ENCODE measurements at regions not wholly inside any gene's neighbourhood (a gene's known extent, or its start where the extent isn't known, plus 50 kb on each side); places are given as distances from the start of the nearest gene placed in this dataset.

GRCh38 chr10:24113901-24114300 lies 95.0 kb upstream of the KIAA1217 start:
- in situ Hi-C loops (cut with HindIII; ENCODE audit: low sequenced_read_pairs), result no loop called here
- DNase-seq (ENCODE audit: low read depth), result no peak

DNA sequence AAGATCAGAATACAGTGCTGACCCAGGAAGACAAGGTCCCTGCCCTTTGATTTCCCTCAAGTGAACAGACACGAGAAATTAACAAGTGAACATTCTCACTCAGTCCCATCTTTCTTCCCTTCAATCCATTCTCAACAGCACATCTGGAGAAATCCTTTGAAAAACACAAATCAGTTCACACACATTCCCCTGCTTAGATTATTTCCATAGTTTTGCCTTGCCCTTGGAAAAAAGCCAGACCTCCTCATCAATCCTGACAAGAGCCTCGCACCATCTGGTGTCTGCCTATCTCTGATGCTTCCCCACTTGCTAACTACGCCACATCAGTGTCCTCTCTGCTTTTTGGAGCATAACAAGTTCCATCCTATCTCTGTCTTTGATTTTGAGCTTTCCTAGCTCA lies 94.4 kb upstream of the KIAA1217 start:
- no peak overlapping the region for H3K4me3 ChIP-seq (ENCODE audit: low read depth, low read length)
- TF ChIP-seq CTCF (IDR thresholded peaks at IDR 0.05; ENCODE audit: low read depth, low read length, missing control alignments), result no peak
- DNase-seq (ENCODE audit: low read depth), result no peak
- in situ Hi-C loops (cut with HindIII; ENCODE audit: low sequenced_read_pairs), result no loop called here

More at GRCh38 chr10:24113901-24114300, 95.0 kb upstream of the KIAA1217 start:
- no peak overlapping the region for H3K4me3 ChIP-seq (ENCODE audit: low read depth, low read length)
- no peak for TF ChIP-seq CTCF (IDR thresholded peaks at IDR 0.05; ENCODE audit: low read depth, low read length, missing control alignments)

GRCh38 chr10:24115403-24115802 lies 93.5 kb upstream of the KIAA1217 start:
- TF ChIP-seq CTCF (IDR thresholded peaks at IDR 0.05; ENCODE audit: low read depth, low read length, missing control alignments), result no peak
- no peak overlapping the region for H3K4me3 ChIP-seq (ENCODE audit: low read depth, low read length)
- DNase-seq (ENCODE audit: low read depth), result no peak
- in situ Hi-C loops (cut with HindIII; ENCODE audit: low sequenced_read_pairs), result no loop called here

DNA sequence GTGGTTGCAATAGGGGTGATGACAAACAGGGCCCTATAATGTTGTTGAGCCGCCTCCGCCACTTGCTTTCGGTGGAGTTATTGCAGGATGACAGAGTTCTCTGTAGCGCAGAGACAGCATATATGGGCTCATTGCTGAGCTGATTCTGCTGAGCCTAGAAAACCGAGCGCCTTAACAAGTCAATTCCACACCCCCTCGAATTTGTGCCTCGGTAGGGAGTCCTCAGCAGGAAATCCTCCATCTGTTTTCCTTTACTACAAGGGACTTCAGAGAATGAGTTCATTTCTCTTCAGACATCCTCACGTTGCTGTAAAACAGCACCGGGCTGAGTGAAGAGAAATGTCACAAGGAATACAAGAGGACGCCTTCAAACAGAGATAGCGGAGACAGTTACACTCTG lies 90.7 kb upstream of the KIAA1217 start:
- no peak for TF ChIP-seq CTCF (IDR thresholded peaks at IDR 0.05; ENCODE audit: low read depth, low read length, missing control alignments)
- H3K4me3 ChIP-seq (ENCODE audit: low read depth, low read length), result no peak overlapping the region
- no peak for DNase-seq (ENCODE audit: low read depth)
- in situ Hi-C loops (cut with HindIII; ENCODE audit: low sequenced_read_pairs), result no loop called here

DNA sequence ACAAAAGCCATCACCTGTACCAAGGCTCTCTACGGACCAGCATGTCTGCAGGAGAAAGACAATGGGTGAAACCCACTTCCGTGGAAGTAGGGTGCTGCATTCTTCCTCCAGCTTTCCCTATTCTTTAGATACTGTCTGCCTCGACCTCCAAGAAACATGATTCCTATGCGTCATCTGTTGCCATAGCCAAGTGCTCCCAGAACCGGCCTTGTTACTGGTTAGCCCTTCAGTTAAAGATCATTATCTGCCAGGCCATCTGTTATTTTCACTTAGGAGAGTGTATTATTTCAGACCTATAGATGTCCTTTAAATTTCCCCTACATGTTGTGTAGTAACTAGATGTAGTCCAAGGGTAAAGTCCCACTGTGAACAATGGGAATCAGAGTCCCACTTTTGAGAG lies 89.0 kb upstream of the KIAA1217 start:
- in situ Hi-C loops (cut with HindIII; ENCODE audit: low sequenced_read_pairs), result no loop called here
- no peak for DNase-seq (ENCODE audit: low read depth)
- TF ChIP-seq CTCF (IDR thresholded peaks at IDR 0.05; ENCODE audit: low read depth, low read length, missing control alignments), result no peak
- no peak overlapping the region for H3K4me3 ChIP-seq (ENCODE audit: low read depth, low read length)

- TF ChIP-seq CTCF (IDR thresholded peaks at IDR 0.05; ENCODE audit: low read depth, low read length, missing control alignments), result no peak
Measured at GRCh38 chr10:24120646-24121045, 88.3 kb upstream of the KIAA1217 start.

GRCh38 chr10:24127516-24127915 lies 81.4 kb upstream of the KIAA1217 start:
- TF ChIP-seq CTCF (IDR thresholded peaks at IDR 0.05; ENCODE audit: low read depth, low read length, missing control alignments), result no peak
- no peak overlapping the region for H3K4me3 ChIP-seq (ENCODE audit: low read depth, low read length)
- in situ Hi-C loops (cut with HindIII; ENCODE audit: low sequenced_read_pairs), result no loop called here
- DNase-seq (ENCODE audit: low read depth), result no peak

More at GRCh38 chr10:24120646-24121045, 88.3 kb upstream of the KIAA1217 start:
- no peak for DNase-seq (ENCODE audit: low read depth)
- in situ Hi-C loops (cut with HindIII; ENCODE audit: low sequenced_read_pairs), result no loop called here
- no peak overlapping the region for H3K4me3 ChIP-seq (ENCODE audit: low read depth, low read length)
